PC-3 (cell line): ENCODE measurements at regions not wholly inside any gene's neighbourhood (a gene's known extent, or its start where the extent isn't known, plus 50 kb on each side); places are given as distances from the start of the nearest gene placed in this dataset.

Source experiments
- EZH2phosphoT487 ChIP-seq: fragments of 300-600 bp; sonication (generic); IDR thresholded peaks from 2 replicates; pipeline ENCODE4 v1.6.1; 2018; ENCODE audit warnings: mild to moderate bottlenecking, antibody characterized with exemption, low read length, borderline replicate concordance
- TF ChIP-seq, protein P1 (sequence below): fragments of 300-600 bp; sonication (generic); conservative IDR thresholded peaks from 2 replicates; pipeline ENCODE4 v1.5.1; 2017; ENCODE audit warnings: antibody characterized with exemption, low read depth, mild to moderate bottlenecking, low read length

DNA sequence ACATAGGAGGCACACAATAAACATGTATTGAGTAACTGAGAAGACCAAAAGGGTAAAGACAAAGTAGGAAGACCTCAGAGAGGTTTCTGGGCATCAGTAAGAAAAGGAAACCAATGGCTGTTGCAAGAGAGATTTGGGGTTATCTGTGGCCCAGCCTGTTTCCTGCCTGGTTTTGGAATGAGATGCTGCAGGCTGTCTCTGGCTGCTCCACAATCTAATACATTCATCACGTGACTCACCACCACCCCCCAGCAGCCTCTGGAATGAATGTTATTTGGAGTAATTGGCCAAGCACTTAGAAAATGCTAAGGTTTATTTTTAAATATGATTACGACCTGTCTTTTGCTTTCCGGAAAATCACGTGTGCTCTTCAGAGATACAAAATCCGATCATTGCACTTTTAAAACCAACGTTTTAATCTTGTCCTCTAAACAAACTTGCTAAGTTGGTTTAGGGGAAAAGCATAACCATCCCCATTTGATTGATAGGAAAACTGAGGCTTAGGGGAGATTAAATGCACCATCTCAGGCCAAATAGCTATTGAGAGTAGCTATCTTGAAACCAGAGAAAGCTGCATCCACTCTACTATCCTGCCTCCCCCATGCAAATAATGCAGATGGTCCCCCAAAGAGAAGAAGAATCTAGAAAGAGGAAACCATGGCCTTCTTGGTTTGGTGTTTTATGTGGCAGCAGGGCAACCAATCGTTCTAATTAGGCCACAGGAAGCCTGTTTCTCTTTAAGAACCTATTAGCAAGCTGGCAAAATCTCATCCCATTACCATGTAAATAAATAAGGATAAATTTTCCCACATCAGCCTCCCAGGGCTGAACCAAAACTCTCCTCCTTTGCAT, 151.8 kb upstream of the ADRA1B start:
- TF ChIP-seq EZH2phosphoT487 = no peak
- TF ChIP-seq, protein P1, sequence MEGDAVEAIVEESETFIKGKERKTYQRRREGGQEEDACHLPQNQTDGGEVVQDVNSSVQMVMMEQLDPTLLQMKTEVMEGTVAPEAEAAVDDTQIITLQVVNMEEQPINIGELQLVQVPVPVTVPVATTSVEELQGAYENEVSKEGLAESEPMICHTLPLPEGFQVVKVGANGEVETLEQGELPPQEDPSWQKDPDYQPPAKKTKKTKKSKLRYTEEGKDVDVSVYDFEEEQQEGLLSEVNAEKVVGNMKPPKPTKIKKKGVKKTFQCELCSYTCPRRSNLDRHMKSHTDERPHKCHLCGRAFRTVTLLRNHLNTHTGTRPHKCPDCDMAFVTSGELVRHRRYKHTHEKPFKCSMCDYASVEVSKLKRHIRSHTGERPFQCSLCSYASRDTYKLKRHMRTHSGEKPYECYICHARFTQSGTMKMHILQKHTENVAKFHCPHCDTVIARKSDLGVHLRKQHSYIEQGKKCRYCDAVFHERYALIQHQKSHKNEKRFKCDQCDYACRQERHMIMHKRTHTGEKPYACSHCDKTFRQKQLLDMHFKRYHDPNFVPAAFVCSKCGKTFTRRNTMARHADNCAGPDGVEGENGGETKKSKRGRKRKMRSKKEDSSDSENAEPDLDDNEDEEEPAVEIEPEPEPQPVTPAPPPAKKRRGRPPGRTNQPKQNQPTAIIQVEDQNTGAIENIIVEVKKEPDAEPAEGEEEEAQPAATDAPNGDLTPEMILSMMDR = no peak
